B cell (primary cell): ENCODE measurements at regions not wholly inside any gene's neighbourhood (a gene's known extent, or its start where the extent isn't known, plus 50 kb on each side); places are given as distances from the start of the nearest gene placed in this dataset.

ENCODE experiments used
- ATAC-seq: fragments of 200-7000 bp; cut with Tn5 transposase; one replicate; pipeline ENCODE4 v1.10.0; 2021; ENCODE audit warnings: low read depth, mild to moderate bottlenecking, moderate number of reproducible peaks, moderate library complexity
- CTCF ChIA-PET: fragments of 350-600 bp; sonication (Branson Sonifier 250); formaldehyde crosslinking; loops from one replicate; lab custom pipeline; 2021; ENCODE audit warnings: antibody characterized with exemption, inconsistent platforms; lab: Charles Lee
- POLR2A ChIA-PET: fragments of 350-600 bp; sonication (Branson Sonifier 250); formaldehyde crosslinking; loops from one replicate; lab custom pipeline; 2021; ENCODE audit warnings: antibody characterized with exemption; lab: Charles Lee
- DNase-seq: peaks from one replicate; pipeline ENCODE4 v3.0.0; 2013
- H2AFZ ChIP-seq: 2 replicates; pipeline ENCODE4 v1.6.1; 2012; ENCODE audit warnings: mild to moderate bottlenecking, low read depth, low read length; ENCODE audit not compliant: insufficient read depth, poor library complexity, severe bottlenecking
- H3K27ac ChIP-seq, 2 donors: 1 replicate in 1 of 2; 2 replicates in 1 of 2; pipeline ENCODE4 v1.5.1; 2012 to 2013; ENCODE audit warnings: low read length in 2 of 2, mild to moderate bottlenecking in 2 of 2, moderate library complexity in 1 of 2
- H3K27me3 ChIP-seq, 4 experiments: fragments of 200-600 bp in 1 of 4; sonication (generic) in 1 of 4; replicated peaks in 1 of 4; 1 replicate in 2 of 4; 2 replicates in 2 of 4; pipeline versions ENCODE4 v1.6.1 to v1.7.0; 2013 to 2016; ENCODE audit warnings: low read length in 3 of 4, mild to moderate bottlenecking in 2 of 4, mixed read lengths in 1 of 4, moderate library complexity in 1 of 4; ENCODE audit not compliant: insufficient read depth in 4 of 4, control insufficient read depth in 3 of 4; ENCODE audit errors: control extremely low read depth in 1 of 4
- H3K36me3 ChIP-seq, 2 experiments: replicated peaks in 1 of 2; 1 replicate in 1 of 2; 2 replicates in 1 of 2; pipeline versions ENCODE4 v1.6.1 to v1.7.1; 2013; ENCODE audit warnings: low read length in 1 of 2; ENCODE audit not compliant: insufficient read depth in 2 of 2, control insufficient read depth in 1 of 2; ENCODE audit errors: control extremely low read depth in 1 of 2, extremely low read depth in 1 of 2
- H3K4me1 ChIP-seq, 2 donors: fragments of 200-600 bp in 1 of 2; sonication (generic) in 1 of 2; 1 replicate in 1 of 2; 2 replicates in 1 of 2; pipeline versions ENCODE4 v1.5.1 to v1.6.1; 2013 to 2017; ENCODE audit warnings: low read length in 2 of 2; ENCODE audit not compliant: control insufficient read depth in 2 of 2, insufficient read depth in 2 of 2
- H3K4me2 ChIP-seq: replicated peaks from 2 replicates; pipeline ENCODE3; 2012; ENCODE audit warnings: mild to moderate bottlenecking, low read depth, low read length; ENCODE audit not compliant: poor library complexity, severe bottlenecking
- H3K4me3 ChIP-seq, 5 experiments: fragments of 200-600 bp in 1 of 5; sonication (generic) in 1 of 5; 1 replicate in 3 of 5; 2 replicates in 2 of 5; pipeline versions ENCODE4 v1.5.1 to v1.7.0; 2011 to 2016; ENCODE audit warnings: low read length in 4 of 5, mild to moderate bottlenecking in 4 of 5, low read depth in 2 of 5, control low read depth in 1 of 5, moderate library complexity in 1 of 5; ENCODE audit not compliant: insufficient read depth in 1 of 5; ENCODE audit errors: control extremely low read depth in 1 of 5, extremely low read depth in 1 of 5
- H3K79me2 ChIP-seq: fragments of 200-600 bp; sonication (generic); one replicate; pipeline ENCODE4 v1.6.0; 2016; ENCODE audit warnings: low read length; ENCODE audit not compliant: control insufficient read depth, insufficient read depth
- H3K9ac ChIP-seq: fragments of 200-600 bp; sonication (generic); 2 replicates; pipeline ENCODE4 v1.6.1; 2017; ENCODE audit warnings: mild to moderate bottlenecking, low read length, moderate library complexity
- H3K9me3 ChIP-seq, 3 donors: one replicate each; pipeline versions ENCODE4 v1.6.1 to v1.7.1; 2013; ENCODE audit warnings: low read length in 2 of 3; ENCODE audit not compliant: control insufficient read depth in 2 of 3, insufficient read depth in 1 of 3; ENCODE audit errors: control extremely low read depth in 1 of 3
- H4K20me1 ChIP-seq: 2 replicates; pipeline ENCODE4 v1.6.0; 2012; ENCODE audit warnings: mild to moderate bottlenecking, low read length; ENCODE audit not compliant: insufficient read depth, control insufficient read depth, poor library complexity, severe bottlenecking
- H3K27ac Mint-ChIP-seq: one replicate; pipeline ENCODE4 v1.8.0; 2021; ENCODE audit warnings: mixed read lengths
- H3K27me3 Mint-ChIP-seq: one replicate; pipeline ENCODE4 v1.8.0; 2021; ENCODE audit warnings: mixed read lengths
- H3K4me1 Mint-ChIP-seq: one replicate; pipeline ENCODE4 v1.8.0; 2021; ENCODE audit warnings: mixed read lengths
- H3K4me3 Mint-ChIP-seq: one replicate; pipeline ENCODE4 v1.8.0; 2021; ENCODE audit warnings: mixed read lengths
- H3K9me3 Mint-ChIP-seq: one replicate; pipeline ENCODE4 v1.8.0; 2022; ENCODE audit warnings: mixed read lengths; ENCODE audit not compliant: insufficient read depth
- CTCF ChIP-seq: fragments of 200-600 bp; IDR thresholded peaks from one replicate; pipeline ENCODE4 v1.8.0; 2022; ENCODE audit warnings: antibody characterized with exemption, mild to moderate bottlenecking
- EZH2 ChIP-seq: IDR thresholded peaks from 2 replicates; pipeline ENCODE4 v1.6.1; 2012; ENCODE audit warnings: borderline replicate concordance, low read depth, mild to moderate bottlenecking, moderate library complexity, low read length; ENCODE audit not compliant: insufficient read depth, poor library complexity, severe bottlenecking
- WGBS: methylation state at CpG from one replicate; pipeline ENCODE4 v1.1.5; 2013; ENCODE audit warnings: missing lambda C conversion rate; ENCODE audit not compliant: insufficient coverage; 5-methylcytosine and 5-hydroxymethylcytosine counted together
- intact Hi-C: fragments of 100-400 bp; cut with micrococcal nuclease; formaldehyde crosslinking; loops from one replicate; pipeline ENCODE4 v1.10.0; 2022

GRCh38 chr4:17317526-17317925 lies 194.4 kb downstream of the QDPR start:
- H3K4me3 Mint-ChIP-seq, result no peak overlapping the region
- H3K79me2 ChIP-seq, result no peaks in the 10 kb centered on the region

GRCh38 chr4:17316566-17316965 lies 195.3 kb downstream of the QDPR start:
- peaks cover 0 to 3% (median 0%) of the 10 kb centered on the region in 3 donors for H3K9me3 ChIP-seq
- ChIA-PET POLR2A (no interaction called here), CTCF (no interaction called here)
- no peak overlapping the region for H3K4me2 ChIP-seq
- no peaks in the 10 kb centered on the region for H3K27me3 ChIP-seq
- H3K27me3 Mint-ChIP-seq, result peaks cover 7% of the 10 kb centered on the region
- intact Hi-C loops, result no loop called here
- H2AFZ ChIP-seq, result no peak overlapping the region
- no CpG with 5 or more reads among the region's 1 CpG for WGBS
- no peak overlapping the region for H3K27ac Mint-ChIP-seq
- H3K4me3 Mint-ChIP-seq, result no peak overlapping the region
- no peaks in the 10 kb centered on the region for H3K9me3 Mint-ChIP-seq
- no peak overlapping the region for H3K27ac ChIP-seq
- no peak for DNase-seq
- no peak overlapping the region for H3K9ac ChIP-seq
- no peaks in the 10 kb centered on the region for H3K4me1 Mint-ChIP-seq
- TF ChIP-seq CTCF (no peak), EZH2 (no peak)
- no peaks in the 10 kb centered on the region for H3K79me2 ChIP-seq
- no peaks in the 10 kb centered on the region for H3K36me3 ChIP-seq
- no peak overlapping the region for H3K4me3 ChIP-seq
- H3K4me1 ChIP-seq, result no peaks in the 10 kb centered on the region
- ATAC-seq, result no peak
- no peaks in the 10 kb centered on the region for H4K20me1 ChIP-seq

More at GRCh38 chr4:17317526-17317925, 194.4 kb downstream of the QDPR start:
- Mint-ChIP-seq H3K9me3 (no peaks in the 10 kb centered on the region), H3K4me1 (no peaks in the 10 kb centered on the region), H3K27ac (no peak overlapping the region), H3K27me3 (peaks cover 7% of the 10 kb centered on the region)
- no peaks in the 10 kb centered on the region for H3K36me3 ChIP-seq
- no peak overlapping the region for H3K4me2 ChIP-seq
- TF ChIP-seq CTCF (no peak), EZH2 (no peak)
- no peak overlapping the region for H3K9ac ChIP-seq
- no peak overlapping the region for H3K4me3 ChIP-seq
- intact Hi-C loops, result no loop called here
- no peaks in the 10 kb centered on the region for H3K4me1 ChIP-seq
- peaks cover 0 to 3% (median 0%) of the 10 kb centered on the region in 3 donors for H3K9me3 ChIP-seq
- WGBS, result 60% methylated on average over 1 of the region's 5 CpGs
- CTCF ChIA-PET, result no interaction called here
- no peak overlapping the region for H2AFZ ChIP-seq
- DNase-seq (no peak), ATAC-seq (no peak)
- no peak overlapping the region for H3K27ac ChIP-seq
- POLR2A ChIA-PET, result no interaction called here
- H3K27me3 ChIP-seq, result no peaks in the 10 kb centered on the region
- no peaks in the 10 kb centered on the region for H4K20me1 ChIP-seq
